Esophagus mucosa (tissue), 1 donor: ENCODE measurements at regions not wholly inside any gene's neighbourhood (a gene's known extent, or its start where the extent isn't known, plus 50 kb on each side); places are given as distances from the start of the nearest gene placed in this dataset.

ENCODE experiments used
- ATAC-seq: fragments of 200-7000 bp; cut with Tn5 transposase; one replicate; pipeline ENCODE4 v1.9.1; 2020
- donor health status: DM: yes; HTN: yes; CAD: no.

DNA sequence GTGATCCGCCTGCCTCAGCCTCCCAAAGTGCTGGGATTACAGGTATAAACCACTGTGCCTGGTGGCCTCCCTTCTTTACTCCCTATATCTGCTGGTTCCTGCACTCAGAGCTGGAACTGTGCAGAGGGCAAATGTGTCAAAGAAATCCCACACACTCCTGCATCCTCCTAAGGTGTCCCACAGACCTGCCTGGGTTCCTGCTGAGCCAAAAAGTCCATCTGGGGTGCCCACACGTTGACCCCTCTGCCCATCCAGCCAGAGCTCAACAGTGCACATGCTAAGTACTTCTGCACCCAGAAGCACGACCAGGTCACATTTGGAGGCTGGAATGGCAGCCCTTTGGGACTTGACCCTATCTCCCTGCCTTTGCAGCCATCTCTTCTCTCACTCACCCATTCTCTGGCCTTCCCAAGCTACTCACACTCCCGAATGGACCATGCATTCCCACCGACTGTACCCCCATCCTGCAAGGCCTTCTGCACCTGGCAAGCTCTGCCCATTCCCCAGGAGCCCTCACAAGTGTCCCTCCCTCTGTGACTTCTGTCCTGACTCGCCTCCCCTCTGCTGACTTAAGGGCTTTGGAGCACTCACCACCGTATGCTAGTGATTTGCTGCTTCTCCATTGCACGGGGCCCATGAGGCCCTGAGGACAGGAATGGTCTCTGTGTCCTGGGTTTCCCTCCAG lies 152.1 kb downstream of the KCTD15 start:
- no peak for ATAC-seq

DNA sequence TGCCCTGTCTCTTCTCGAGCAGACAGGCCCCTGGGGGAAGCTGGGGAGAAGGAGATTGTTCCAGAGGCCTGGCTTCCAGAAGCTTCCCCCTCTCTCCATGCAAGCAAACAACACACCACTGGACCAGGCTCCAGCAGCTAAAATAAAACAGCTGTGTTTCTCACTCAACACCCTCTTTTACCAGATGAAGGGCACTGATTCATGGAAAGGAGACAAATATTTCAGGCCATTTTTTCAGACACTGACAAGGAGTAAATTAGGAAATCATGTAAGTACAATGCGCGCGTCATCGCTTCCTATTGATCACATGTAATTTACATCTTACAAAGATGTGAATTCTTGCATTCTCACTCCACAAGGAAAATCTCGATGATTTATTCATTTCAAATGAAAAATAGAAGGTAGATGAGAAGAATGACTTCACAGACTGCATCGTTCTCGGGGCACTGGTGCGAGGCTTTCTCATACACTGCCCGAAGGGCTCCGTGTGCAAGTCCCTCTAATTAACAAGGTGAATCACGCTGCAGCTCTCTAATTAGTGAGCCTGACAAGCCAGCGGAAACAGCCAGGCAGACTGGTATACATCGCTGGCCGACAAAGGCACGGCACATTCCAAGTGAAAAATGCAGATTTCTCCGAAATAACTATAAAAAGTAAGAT lies 153.6 kb downstream of the KCTD15 start:
- no peak for ATAC-seq

DNA sequence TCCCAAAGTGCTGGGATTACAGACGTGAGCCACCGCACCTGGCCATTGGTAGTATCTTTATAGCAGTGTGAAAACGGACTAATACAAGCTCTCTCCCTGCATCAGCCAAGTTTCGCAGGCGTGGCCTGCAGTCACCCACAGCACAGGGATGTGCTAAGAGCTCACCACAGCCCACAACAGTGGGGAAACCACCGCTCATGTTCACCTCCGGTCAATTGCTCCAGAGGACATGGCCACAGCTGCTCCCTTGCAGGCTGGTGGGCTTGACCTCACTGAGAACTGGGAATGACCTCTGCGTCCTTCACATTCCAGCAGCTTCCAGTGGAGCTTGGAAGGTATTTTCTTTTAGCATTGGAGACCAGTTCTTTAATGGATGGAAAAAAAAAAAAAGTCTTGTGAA lies 156.4 kb downstream of the KCTD15 start:
- no peak for ATAC-seq

DNA sequence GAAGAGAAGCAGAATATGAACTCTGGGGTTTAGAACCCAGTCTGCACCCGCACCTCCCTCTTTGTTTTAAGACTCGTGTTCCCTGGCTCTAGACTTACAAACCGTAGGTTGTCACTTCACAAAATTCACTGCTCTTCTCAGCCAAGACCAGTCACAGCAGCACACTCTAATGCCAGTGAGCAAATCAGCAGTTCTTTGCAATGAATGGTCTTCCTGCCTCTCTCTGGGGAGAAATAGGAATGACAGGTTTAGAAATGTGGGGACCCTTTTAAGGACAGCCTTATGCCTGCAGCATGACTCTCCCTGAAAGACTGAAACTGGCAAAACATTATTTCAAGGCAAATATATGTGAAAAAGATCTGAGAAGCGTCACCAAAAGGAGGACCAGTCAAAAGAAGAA lies 156.9 kb downstream of the KCTD15 start:
- no peak for ATAC-seq

DNA sequence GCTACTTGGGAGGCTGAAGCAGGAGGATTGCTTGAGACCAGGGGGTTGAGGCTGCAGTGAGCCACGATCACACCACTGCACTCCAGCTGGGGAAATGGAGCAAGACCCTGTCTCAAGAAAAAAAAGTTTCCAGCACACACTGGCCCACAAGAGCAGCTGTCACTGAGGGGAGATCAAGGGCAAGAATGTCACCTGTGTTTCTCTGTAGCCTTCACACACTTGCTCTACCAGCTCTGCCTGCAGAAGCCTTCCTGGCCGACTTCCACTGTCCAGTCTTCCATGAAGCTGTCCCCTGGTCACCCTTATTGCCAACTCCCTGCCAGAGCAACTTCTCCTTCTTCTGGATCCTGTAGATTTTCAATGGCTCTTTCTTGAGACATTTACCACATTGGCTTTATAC lies 158.0 kb downstream of the KCTD15 start:
- no peak for ATAC-seq

DNA sequence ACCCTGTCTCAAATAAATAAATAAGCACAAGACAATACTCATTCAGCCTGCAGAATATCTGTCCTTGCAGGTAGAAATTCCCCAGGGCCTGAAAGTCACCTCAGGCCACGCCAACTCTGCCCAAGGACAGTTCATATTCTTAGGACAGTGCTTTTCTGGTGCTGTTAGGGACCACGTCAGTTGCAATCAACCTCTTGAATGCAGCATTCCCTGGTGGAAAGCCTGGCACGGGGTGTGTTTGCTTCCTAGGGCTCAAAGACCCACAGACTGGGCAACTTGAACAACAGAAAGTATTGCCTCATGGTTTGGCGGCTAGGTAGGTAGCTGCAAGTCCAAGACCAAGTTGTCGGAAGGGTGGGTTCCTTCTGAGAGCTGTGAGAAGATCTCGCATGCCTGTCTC lies 160.3 kb downstream of the KCTD15 start:
- ATAC-seq: no peak

DNA sequence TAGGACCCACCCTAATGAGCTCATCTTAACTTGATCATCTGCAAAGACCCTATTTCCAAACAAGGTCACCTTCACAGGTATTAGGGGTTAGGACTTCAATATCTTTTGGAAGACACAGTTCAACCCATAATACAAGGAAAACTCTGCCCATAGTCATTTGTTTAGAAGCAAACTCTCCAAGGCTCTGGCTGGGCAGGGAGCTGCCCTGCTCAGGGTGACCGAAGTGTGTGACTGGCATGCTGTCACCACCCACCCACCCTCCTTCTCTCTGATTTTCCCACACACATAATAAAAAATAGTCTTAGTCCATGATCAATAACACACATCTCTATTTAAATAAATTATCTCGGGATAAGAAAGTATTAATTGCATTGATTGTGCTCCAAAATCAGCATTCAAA lies 161.1 kb downstream of the KCTD15 start:
- ATAC-seq: no peak

DNA sequence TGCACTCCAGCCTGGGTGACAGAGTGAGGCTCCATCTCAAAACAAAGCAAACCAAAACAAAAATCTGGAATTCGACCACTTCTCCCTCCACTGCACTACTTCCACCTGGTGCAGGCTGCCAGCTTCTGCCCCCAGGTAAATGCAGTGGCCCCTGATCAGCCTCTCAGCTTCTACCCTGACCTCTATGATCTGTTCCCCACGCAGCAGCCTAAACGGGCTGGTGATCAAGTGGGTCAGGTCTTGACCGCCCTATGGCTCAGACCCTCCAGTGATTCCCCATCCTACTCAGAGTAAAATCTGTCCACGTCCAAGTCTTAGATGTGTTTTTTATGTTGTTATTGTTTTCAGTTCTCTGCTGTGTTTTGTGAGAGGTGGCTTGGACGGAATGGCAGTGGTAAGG lies 163.9 kb downstream of the KCTD15 start:
- ATAC-seq: no peak

DNA sequence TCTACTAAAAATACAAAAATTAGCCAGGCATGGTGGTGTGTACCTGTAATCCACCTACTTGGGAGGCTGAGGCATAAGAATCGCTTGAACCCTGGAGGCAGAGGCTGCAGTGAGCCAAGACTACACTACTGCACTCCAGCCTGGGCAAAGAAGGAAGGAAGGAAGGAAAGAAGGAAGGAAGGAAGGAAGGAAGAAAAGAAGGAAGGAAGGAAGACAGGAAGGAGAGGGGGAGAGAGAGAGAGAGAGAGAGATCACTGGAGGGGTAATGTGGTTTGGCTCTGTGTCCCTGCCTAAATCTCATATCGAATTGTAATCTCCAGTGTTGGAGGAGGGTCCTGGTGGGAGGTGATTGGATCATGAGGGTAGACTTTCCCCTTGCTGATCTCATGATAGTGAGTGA lies 165.5 kb downstream of the KCTD15 start:
- no peak for ATAC-seq

DNA sequence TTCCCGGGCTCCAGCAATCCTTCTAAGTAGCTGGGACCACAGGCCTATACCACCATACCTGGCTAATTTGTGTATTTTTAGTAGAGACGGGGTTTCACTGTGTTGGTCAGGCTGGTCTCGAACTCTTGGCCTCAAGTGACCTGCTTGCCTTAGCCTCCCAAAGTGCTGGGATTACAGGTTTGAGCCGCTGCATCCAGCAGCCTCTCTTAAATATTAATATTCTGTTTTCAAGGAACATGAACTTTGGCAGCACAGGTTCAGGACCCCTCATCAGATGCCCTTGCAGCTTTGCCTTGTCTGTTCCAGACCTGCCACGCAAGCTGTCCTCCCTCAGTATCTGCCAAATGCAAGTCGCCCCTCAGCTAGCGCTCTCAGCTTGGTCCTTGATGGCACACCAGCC lies 166.8 kb downstream of the KCTD15 start:
- ATAC-seq: no peak

DNA sequence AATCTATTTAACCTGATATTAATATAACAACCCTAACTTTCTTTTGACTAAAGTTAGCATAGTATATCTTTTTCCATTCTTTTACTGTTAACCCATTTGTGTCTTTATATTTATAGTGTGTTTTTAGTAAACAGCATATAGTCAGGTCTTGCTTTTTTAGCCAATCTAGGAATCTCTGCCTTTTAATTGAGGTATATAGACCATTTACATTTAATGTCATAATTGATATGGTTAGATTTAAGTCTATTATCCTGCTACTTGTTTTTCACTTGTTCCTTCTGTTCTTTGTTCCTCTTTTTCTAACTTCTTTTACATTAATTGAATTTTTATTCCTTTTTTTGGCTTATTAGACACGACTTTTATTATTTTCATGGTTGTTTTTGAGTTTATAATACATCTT lies 174.4 kb downstream of the KCTD15 start:
- ATAC-seq: no peak

DNA sequence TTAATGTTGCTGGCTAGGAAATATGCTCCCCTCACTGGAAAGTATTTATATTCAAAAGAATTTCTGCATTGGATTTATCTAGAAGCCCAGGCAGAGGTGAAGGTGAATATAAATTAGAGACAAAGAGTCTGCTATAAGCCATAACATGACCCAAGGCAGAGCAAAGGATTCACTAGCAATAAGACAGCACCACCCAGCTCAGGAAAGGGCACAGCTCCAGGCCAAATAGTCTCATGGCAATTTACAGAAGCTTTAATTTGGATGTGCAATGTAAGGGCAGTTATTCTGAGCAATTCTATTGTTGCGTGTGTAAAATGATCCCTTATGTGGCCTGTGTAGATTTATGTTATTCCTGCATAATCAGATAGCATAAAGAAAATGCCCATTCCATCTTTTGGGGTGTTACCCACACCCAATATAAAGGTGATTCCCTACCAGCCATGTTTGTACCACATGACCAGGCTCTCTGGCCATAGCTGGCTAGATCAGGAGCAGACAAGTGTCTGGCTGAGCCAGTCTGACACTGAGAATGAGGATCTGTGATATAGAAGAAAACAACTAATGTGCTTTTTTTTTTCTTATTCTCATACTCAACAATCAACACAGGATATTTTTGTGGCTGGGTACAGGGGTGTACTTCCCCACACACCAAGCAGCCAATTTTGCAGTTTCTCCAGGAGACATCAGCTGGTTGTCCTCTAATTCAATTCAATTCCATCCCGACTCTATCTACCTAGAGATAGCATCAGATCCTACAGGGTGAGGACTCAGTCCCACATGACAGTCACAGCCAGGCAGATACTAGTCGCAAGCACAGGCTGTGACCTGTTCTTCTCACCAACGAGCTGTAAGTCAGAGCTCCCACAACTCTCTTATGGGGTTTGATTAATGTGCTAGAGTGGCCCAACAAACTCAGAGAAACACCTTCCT lies 181.4 kb downstream of the KCTD15 start:
- ATAC-seq: no peak

DNA sequence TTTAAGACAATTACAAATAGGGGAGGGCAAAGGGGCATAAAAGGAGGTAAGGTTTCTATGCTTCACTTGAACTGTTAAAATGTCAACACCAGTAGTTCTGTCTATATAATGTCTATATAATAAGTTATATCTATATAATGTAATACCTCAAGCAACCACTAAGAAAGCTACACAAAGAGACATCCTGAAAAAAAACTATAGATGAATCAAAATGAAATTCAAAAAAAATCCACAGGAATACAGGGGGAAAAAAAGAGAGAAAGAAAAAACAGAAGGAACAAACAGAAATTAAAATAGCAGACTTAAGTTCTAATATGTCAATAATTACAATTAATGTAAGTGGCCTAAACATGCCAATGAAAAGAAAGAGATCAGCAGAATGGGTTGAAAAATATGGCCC lies 186.0 kb downstream of the KCTD15 start:
- ATAC-seq: no peak

DNA sequence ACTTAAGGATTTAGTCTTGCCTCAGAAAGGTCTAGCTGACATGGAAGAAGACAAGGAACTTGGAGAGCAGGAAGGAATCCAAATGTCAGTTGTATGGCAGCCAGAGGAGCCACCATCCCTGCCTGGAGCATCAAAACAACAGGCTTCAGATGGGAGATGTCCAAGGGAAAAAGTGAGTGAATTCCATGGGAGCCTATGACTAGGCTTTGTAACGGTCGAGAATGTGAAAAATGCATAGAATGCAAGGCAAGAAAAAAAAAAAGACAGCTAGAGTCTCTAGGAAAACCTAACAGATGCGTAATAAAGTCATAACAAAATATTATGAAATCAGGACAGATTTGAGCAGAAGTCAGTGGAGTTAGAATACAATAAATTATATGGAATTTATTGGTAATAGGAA lies 183.7 kb upstream of the LSM14A start:
- no peak for ATAC-seq

DNA sequence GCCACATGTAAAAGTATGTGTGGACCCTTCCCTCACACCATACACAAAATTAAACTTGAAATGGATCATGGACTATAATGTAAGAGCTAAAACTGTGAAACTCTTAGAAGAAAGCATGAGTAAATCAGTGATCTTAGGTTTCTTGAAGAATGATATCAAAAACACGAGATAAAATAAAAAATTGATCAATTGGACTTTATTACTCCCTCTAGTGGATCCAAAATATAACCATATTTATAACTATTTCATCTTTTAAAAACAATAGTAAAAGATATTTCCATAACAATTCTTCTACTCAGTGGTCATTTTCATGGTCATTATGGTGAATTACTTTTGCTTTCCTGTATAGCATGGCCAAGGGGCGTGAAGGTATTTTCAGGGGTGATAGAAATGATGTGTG lies 174.6 kb upstream of the LSM14A start:
- no peak for ATAC-seq

DNA sequence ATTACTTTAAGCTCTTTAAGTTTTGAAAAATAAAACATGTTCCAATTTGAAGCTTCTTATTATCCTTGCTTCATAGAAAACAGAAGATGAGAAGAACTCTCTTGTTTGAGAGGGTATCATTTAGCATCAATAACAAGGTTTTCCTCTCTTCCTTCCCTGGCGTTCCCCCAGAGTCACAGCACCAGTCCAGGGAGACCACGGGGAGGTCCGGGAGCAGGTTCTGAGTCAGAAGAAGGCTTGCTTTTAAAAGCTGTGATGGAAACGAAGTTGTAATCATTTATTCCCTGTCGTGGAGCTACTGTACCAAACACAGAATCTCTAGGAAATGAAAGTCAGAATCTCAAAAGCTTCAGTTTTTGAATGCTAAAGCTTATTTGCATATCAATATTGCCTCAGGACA lies 174.0 kb upstream of the LSM14A start:
- ATAC-seq: no peak

DNA sequence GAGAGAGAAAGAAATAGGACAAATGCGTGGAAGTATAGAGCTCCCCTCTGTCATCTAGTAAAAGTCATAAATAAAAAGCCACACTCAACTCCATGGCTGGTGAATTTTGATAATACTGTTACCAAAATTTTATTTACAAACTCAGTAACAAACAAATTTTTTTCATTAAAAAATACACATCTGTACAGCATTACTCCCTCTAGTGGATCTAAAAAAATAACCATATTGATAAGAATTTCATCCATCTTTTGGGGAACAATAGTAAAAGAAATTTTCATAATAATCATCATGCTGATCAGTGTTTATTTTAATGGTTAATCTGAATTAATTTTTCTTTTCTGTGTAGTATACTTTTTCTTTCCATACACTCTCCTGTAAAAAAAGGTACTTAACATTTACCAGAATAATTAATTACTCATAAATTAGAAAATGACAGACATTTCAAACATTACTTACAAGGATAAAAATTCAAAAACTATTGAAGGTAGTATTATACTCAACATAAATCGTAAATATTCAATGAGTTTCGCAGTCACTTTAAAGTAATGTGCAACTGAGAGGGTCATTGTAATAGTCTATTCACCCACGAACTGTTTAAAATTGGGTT lies 173.5 kb upstream of the LSM14A start:
- no peak for ATAC-seq

DNA sequence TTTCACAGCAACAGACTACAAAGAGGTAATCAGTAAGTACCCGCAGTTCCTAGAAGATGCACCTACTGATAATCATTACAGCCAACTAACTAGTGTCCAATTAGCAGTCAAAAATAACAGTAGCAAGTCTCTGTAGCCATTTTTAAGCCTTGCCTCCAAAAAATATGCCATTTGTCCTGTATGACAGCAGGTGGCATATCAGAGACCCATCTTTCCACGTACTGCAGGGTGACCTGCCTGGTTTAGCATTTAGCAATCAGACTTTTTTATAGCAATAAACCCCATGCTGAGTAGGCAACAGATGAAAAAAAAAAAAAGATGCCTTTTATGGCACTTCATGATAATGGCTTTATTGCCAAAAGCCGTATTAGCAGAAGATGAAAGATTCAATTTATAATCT lies 155.3 kb upstream of the LSM14A start:
- ATAC-seq: no peak

DNA sequence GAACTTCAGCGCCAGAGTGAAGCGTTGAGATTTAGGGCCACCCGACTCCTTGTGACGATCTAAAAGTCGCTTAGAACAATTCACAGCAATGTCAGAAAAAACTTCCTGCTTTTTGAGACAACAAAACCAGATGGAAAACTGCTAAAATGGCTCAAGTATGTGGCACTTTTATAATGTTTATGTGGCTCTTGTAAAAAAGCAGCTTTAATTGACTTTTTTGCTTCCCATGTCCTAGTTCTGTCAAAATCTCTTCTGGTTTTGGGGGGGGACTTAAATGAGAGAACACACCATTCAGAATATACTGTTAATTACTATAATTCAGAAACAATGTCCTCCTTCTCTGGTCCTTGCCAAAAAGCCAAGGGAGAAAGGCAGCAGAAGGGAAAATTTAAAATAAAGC lies 154.7 kb upstream of the LSM14A start:
- no peak for ATAC-seq

DNA sequence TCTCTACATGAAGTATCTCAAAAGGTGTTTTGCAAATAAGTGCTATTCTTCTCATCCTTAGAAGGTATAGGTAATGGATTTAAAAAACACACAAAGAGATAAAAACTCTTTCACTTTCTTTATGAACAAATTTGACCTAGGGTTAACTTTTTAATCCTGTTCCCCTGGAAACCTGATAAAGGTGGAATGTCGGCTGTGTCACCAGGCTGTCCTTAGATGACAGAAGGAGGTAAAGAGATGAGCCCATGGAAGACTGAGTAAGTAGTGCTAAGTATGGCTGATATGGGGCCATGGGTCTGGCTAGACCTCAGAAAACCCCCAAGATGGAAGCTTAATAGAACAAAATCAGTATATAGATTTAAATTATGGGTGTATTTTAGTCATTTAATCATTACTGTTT lies 153.8 kb upstream of the LSM14A start:
- ATAC-seq: no peak

DNA sequence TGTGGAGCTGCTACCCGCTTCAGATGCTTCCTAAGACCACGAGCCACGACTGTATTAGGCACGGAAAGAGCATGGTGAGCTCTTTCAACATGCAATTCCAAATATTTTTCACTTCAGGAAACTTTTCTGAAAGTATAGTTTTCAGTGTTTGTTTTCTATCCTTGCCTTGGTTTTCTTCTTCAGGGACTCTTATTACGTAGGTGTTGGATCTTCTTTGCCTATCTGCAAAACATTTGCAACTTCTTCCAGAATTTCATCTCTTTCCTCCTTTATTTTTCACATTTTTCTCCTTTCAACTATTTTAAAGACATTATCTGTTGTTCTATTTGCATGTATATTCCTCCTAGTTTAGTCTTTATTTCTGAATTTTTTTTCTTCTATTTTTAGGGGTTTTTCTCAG lies 148.9 kb upstream of the LSM14A start:
- ATAC-seq: no peak

DNA sequence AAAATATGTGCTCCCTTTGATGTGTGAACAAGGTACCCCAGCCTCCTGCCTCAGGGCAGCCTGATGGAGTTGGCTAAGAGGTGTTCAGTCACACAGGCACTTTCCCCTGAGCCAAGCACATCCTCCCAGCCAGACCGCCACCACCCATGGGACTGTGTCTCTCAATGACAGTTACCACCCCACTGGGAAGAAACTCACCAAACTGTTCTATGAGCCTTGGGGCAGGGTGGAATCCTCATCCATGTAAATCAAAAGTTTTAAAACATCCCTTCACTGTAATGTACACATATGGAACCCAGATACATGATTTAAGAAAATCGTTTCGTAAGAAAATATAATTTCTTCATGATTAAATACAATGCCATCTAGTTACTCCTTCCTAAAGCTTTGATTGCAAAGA lies 138.4 kb upstream of the LSM14A start:
- ATAC-seq: no peak

DNA sequence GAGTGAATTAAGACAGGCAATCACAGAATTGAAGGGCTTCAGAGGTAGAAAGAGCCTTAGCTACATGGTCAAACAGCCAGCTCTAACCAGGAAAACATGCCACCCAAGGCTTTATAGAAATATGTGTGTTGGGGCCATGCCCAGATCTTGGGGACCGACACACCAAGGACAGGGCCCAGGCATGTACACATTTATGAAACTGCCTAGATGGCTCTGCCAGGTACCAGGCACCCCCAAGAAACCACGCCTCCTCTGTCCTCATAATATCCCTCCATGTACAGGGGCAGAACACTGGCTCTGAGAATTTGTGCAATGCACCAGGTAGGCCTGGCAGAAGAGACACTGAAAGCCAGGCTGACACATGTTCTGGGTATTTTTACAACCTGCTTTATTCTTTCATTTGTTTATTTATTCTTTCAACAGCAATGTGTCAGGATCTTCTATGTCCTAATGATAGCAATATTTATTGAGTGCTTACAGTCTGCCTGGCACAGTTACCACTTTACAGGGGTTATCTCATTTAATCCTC lies 137.9 kb upstream of the LSM14A start:
- ATAC-seq: no peak
